DMS53 treated with DMSO at 0.1 percent for 48 hours (cell line): ENCODE measurements at regions not wholly inside any gene's neighbourhood (a gene's known extent, or its start where the extent isn't known, plus 50 kb on each side); places are given as distances from the start of the nearest gene placed in this dataset.

Experiments
- DNase-seq: peaks from one replicate; lab custom pipeline; 2025; ENCODE audit not compliant: unreplicated experiment; lab: John Stamatoyannopoulos, UW

GRCh38 chr12:86333955-86334522 is 77.8 kb upstream of the MGAT4C start:
- DNase-seq = no peak

- DNase-seq = no peak
Measured at GRCh38 chr12:86331457-86331856, 75.3 kb upstream of the MGAT4C start.

GRCh38 chr12:86331012-86331411 is 74.8 kb upstream of the MGAT4C start:
- no peak for DNase-seq

GRCh38 chr12:86312232-86312631 is 56.0 kb upstream of the MGAT4C start:
- DNase-seq = no peak
